ENCODE measurements at regions not wholly inside any gene's neighbourhood (a gene's known extent, or its start where the extent isn't known, plus 50 kb on each side); places are given as distances from the start of the nearest gene placed in this dataset.

DNA sequence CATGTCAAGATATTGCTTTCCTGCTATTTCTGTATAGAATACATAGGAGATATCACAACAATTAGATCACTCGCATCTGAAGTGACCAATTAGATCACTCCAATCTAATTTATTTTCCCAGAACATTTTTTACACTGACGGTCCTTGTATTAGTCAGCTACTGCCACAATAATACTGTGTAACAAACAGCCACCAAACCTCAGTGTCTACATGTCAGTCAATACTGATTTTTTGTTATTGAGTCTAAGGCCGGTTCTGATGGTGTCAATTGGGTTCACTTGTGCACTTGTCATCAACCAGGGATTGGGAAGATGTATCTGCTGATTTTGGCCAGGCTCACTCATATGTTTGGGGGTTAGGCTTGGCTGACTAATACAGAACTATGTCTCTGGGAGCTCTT, 275.9 kb upstream of the NFE2L3 start:
- FAIRE-seq (no peak), DNase-seq (ENCODE audit: low spot score) (no peak)

DNA sequence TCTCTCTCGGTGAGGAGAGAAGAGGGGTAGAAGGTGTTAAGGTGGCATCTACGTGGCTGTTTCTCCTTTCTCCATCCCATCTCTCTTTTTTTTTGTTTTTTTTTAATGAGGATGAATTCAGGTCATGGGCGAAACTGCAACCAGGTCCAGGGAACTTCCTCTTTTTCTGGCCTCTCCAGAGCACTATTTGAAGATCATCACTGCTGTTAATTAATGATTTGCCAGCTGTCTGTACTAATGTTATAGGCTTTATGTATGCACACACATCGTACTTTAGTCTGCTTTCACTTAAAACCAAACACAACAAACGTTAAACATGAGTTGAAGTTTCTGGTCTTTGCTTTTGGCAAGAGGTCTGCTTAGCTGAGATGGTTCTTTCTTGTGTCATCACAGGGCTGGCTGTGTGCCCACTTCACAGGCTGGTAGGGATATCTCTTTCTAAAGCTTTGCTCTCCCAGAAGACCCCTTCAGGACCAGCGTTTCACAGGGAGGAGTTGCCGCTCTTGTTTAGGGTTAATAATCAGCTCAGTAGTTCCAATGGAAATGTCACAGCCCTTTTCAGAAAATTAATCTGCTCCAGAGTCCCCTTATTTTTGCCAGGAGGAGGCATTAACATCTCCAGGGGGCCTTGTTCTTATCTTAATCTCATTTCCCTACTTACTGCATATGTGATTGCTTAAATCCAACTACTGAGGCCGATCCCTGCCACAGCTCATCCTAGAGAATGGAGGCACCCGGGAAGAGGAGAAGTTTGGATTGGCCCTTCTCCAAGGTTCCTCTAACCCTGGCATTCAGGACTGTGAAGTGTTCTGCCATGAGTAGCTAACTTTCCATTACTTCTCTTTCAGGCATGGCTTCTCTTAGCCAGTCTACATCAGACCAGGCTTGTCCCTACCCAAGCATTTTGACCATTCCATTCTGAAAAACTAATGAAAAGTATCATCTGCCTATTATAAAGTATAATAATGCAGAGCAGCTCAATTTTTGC, 273.9 kb upstream of the NFE2L3 start:
- FAIRE-seq, result no peak

DNA sequence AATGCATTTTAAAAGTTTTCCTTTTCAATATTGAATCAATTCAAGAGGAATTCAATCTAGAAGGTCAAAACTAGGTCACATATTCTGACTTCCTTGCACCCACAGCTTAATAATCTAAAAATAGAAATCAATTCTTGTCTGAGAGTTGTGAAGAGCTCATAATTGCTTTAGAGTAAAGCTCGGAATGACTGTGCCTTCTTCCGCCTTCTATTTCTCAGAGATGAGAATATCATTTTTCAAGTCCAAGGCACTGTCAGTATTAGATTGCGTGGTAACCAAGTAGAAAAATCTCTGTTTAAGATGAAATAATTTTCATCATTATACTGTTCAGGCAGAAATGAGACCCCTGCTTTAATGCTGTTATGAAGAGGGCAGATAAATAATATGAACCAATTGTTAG, 272.2 kb upstream of the NFE2L3 start:
- DNase-seq (ENCODE audit: low spot score), result no peak
- no peak for FAIRE-seq

More for the DNA sequence above, 273.9 kb upstream of the NFE2L3 start:
- DNase-seq (ENCODE audit: low spot score), result no peak

DNA sequence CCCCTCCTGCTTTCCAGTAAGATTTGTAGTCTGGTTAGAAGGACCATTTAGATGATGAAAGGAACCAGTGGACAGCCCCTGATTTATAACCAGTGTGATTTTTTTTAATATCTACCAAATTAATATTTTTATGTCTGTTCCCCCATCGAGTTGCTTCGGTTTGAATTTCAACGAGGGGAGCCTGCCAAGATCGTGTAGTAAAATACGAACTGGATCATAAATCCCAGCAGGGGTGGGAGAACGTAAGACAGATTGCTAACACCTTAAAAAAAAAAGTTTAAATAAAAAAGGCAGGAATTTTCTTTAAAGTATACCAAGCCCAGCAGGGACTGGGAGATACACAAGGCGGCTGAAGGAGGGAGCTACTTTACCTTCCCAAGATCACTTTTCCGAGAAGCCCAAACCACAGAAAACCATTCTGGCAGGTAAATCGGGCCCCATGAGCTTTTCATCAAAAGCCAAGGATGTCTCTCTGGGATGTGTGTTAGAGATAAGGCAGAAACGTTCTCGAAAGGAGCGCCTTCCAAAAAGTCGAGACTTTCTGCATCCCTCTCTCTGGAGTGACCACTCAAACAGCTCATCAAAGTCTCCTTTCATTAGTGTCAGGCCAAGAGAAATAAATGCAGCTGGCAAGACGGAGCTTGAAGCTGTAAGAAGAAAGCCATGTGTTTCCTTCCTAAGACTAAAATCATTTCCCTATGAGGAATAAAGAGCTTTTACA, 270.5 kb upstream of the NFE2L3 start:
- FAIRE-seq, result no peak
- DNase-seq (ENCODE audit: low spot score), result no peak

DNA sequence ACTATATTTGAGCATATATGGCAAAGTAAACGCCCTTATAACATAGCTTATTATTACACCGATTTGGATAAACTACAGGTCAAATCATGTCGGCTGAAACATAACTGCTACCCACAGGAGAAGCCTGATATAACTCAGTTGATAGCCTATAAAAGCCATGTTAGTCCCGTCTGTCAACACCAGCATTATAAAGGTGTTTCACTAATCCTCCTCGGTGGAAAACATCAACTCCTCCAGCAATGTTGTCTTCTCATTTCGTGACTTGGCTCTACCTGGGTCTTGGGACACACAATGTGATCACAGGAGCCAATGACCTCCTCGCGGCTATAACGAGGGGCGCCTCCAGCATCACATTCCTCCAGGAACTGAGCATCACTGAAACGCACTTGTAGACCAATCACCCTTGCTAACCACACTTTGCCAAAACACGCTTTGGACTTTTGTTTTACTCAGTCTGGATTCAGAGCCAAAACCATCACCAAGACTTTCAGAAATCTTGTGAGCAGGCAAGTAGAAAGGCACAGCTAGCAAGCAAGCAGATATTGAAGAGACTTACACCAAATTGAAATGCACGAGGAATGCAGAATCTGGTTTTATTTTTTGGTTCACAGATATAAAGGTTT, 269.7 kb upstream of the NFE2L3 start:
- FAIRE-seq (no peak), DNase-seq (ENCODE audit: low spot score) (no peak)

DNA sequence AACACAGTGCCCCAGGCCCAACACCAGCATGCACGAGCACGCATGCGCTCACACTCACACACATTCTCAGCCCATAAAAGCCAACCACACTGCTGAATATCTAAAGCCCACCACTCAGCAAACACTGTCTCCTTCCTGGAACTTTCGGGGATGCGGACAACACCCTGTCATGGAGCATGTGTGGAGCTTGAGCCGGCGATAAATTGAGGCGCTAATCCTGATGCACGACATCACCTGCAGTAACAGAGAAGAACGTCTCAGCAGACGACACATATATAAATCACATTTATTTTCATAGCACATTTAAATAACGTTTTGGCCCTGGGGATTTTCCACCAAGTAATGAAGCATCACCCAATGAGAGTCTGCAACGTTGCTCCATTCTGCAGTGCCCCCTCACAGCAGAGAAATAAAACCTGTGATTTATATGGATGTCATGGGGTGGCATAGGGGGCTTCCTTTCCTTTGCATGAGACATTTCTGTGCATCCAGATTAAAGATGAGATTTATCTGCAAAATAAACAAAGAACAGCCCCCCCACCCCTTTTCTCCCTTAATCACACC, 267.7 kb upstream of the NFE2L3 start:
- FAIRE-seq (no peak), DNase-seq (ENCODE audit: low spot score) (no peak)

DNA sequence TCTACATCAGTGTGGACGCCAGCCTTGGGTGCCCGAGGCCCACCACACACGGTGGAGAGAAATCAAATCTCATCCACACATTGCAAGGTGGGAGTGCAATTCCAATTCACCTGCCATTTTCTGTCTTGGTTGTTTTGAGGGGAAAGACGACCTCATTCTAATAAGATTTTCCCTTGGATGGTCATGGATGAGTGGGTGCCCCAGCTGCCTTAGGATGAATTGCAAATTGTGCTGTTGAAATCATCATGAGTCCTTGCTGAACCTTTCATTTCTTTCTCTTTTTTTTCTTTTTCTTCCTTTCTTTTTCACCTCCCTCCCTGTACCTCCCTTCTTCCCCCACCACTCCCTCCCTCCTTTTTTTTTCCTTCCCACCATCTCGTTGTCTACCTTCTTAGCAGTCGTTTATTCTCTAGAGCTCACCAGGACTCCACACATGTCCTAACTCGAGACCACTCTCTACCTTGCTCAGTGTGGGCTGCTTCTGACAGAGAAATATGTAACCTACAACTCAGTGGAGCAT, 266.9 kb upstream of the NFE2L3 start:
- no peak for FAIRE-seq
- no peak for DNase-seq (ENCODE audit: low spot score)

DNA sequence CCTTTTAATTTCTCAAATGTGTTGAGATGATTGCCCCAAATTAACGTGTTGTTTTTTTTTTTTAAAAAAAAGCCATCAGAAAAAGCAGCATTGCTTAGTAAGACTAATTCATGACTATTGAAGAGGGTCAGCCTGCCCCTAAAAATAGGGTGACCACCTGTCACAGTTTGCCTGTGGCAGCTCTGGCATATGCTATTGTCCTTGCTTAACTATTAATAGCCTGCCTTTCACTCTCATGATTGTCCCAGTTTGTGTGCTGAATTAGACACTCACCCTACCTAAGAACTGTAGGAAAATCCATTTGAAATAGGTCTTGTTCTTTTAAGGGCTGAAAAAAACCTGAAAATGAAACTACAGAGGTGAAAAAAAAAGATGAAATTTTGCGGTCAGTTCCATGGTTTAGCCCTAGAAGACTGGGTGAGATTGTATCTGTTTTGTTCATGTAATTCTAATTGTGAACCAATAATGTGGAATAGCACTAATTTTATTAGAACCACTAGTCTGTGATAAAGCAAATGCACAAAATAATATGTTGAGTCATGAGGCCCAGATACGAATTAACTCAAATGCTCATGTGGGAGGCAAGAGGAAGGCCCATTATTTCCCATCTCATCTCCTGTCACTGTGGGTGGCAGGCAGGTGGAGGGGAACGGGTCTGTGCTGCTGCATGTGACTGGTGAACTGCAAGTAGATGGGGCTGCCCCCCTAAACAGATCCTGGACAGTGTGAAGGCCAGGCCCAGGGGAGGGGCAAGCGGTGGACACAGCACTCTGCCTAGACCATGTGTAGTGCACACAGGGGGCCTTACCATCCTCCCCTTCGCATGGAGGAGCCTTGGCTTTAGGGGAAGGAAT, 265.4 kb upstream of the NFE2L3 start:
- FAIRE-seq (no peak), DNase-seq (ENCODE audit: low spot score) (no peak)

DNA sequence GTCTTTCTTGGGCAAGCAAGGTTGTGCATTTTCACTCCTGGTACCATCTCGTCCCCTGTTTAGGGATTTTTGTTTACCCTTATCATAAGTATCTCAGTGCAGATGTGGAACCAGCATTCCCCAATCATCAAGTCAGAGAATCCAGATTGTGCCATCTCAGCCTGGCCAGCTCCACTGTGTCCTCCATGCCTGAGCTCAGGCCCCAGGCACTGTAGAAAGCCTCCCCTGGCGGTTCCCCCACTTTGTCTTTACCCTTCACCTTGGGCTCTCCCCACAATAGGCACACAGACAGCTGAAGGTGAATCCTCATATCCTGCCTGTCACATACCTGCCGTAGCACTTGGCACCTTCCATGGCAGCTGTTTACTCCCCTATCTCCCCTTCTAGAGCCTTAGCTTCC, 264.7 kb upstream of the NFE2L3 start:
- no peak for FAIRE-seq
- DNase-seq (ENCODE audit: low spot score), result no peak

DNA sequence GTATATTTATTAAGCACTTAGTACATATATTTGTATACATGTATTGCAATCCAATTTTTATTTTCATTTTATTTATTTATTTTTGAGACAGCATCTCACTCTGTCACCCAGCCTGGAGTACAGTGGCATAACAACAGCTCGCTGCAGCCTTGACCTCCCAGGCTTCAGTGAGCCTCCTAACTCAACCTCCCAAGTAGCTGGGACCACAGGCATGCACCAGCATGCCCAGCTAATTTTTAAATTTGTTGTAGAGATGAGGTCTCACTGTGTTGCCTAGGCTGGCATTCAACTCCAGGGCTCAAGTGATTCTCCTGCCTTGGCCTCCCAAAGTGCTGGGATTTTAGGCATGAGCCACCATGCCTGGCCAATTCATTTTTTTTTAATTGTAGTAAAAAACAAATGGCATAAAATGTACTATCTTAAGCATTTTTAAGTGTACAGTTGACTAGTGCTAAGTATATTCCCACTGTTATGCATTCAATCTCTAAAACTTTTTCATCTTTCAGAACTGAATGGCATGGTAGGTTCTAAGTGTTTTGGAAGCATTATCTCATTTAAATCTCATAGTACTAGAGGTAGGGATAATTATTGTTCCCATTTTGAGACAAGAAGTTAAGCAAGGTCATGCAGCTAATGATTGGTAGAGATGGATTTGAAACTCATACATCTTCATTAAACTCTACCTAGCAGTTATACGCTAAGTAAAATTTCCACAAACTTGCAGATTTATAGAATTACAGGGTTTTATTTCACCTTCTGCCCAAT, 264.0 kb upstream of the NFE2L3 start:
- FAIRE-seq, result no peak
- DNase-seq (ENCODE audit: low spot score), result no peak

DNA sequence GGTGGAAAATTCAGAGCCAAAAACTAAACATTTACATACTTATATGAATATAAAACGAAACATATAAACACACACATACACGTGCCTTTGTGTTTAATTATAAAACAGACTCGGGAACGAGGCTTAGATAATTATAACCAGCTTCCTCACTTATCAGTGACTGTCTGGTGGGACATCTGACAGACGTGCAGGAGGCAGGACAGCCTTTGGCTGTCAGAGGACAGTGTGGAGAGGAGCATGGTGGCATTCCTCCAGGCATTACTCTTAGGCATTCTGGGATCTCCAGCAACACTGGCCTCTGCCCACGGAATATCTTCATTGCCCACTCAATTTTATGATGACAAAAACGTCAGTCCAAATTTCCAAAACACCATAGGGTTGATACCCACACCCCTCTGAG, 262.2 kb upstream of the NFE2L3 start:
- no peak for DNase-seq (ENCODE audit: low spot score)
- no peak for FAIRE-seq

DNA sequence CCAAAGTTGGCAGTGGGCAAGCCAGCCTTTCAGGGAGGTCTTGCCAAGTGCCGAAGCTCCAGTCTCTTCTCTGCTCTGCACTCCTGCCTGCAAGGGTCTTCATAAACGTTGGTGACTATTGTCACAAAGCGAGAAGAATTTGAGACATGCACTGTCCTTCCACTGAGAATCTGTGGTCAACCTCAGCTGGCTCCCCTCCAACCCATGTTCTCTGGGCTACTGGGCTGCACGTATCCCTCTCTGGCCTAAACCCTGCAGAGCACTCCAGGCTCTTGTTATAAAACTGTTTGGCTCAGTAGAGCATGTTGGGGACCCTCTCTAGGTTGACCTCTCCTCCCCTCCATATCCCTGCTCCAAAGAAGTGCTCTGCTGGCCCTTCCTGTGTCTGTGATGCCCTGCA, 260.4 kb upstream of the NFE2L3 start:
- DNase-seq (ENCODE audit: low spot score) (no peak), FAIRE-seq (no peak)

DNA sequence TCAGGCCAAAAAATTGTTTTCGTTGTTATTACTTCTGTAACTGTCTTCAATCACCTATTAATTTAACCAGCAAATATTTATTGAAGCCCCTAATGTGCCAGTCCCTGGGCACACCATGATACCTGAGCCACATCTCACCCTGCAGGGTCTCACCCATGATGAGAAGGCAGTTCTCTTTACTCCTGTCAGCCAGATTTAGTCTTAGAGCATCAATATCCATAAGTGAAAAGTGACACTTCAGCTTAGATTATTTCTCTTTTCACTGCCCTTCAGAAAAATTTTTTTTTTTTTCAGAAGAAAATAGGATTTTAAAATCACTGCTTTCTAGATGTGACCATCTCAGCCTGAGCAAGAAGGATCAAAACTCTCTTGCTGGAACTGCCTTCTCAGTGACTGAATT, 258.6 kb upstream of the NFE2L3 start:
- FAIRE-seq (no peak), DNase-seq (ENCODE audit: low spot score) (no peak)

DNA sequence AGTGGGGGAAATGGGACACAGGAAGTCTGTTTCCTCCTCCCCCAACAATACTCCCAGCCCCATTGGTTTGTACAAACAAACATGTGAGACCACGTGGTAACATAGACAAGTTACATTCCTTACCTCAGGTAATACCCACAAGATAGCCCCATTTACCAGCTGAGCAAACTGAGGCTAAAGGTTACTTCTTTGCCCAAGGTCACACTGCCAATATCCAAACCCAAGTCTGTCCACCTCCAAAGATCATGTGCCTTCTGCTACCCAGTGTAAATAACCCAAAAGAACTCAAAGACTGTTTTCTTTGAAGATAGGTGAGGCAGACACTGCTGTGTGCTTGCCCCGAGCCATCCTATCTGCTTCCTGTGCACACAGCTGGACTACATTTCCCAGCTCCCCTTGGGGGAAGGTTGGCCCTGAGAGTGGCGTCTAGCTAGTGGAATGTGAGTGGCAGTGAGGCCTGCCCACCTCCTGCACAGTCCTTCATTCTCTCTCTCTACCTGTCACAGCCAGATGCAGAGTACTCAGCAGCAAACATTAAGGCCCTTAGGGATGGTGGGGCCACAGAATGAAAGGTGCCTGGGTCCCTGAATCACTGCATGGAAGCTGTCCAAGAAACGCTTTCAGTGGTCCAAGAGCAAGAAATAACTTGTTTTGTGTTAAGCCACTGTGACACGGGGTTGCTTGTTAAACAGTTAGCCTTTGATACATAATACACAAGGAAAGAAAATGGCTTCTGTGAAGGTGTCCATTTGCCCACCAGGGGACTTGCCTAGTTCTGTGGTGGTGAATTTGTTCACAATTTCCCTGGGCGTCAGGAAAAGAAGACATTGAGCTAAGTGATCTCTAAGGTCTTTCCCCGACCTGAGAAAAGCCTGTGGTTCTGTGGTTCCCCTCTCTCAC, 257.7 kb upstream of the NFE2L3 start:
- DNase-seq (ENCODE audit: low spot score) (no peak), FAIRE-seq (no peak)

DNA sequence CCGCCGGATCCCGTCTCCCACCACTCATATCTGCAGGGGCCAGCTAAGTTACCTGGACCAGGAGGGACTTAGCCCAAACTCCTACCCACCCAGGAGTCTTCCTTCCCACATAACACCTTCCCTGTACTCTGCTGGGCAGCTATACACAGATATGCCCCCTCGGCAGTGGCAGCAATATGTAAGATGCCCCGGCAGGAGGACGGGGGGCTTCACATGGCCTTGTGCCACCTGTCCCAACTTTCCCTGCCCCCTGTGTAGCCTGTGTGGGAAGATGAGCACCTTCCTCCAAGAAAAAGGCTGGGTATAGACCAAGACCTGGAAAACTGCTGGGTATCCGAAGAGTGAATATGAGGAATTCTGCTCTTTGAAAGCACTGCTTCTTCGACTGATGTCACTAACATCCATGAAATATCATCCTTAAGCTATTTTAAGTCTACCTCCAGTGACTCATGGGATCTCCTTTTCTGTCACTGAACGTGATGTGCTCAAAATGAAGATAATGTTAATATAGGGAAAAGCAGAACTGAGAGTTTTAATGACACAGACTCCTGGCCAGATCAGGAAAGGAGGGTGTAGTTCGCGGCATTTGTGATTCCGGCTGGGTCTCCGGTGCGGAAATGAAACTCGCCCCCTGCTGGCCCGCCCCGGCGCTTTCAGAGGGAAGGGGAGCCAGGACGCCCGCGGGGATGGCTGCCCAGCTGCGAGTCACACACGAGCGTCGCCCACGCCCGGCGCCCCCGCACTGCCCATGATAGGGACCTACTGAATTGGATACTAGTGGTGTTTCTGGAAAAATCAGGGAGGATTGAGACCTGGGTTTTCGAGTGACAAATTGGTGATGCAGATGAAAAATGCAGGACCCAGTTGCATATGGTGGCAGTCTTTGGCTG, 256.9 kb upstream of the NFE2L3 start:
- DNase-seq (ENCODE audit: low spot score) (no peak), FAIRE-seq (no peak)

DNA sequence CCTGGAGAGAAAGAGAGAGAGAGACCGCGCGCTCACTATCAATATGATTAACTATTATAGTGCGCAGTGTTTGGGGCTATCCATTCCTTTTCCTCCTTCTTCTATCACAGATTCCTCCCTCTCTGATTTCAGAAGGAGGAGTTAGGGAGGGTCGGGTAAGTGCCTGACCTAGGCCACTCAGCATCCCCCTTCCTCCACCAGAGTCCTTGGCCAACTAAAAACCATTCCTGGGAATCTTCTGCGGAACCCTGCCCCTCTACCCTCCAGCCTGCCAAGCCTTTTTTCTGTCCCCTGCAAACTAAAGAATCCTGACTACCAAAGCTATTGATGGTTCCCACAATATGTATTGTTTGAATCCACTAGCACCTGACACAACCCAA, 256.2 kb upstream of the NFE2L3 start:
- DNase-seq (ENCODE audit: low spot score) (no peak), FAIRE-seq (no peak)

DNA sequence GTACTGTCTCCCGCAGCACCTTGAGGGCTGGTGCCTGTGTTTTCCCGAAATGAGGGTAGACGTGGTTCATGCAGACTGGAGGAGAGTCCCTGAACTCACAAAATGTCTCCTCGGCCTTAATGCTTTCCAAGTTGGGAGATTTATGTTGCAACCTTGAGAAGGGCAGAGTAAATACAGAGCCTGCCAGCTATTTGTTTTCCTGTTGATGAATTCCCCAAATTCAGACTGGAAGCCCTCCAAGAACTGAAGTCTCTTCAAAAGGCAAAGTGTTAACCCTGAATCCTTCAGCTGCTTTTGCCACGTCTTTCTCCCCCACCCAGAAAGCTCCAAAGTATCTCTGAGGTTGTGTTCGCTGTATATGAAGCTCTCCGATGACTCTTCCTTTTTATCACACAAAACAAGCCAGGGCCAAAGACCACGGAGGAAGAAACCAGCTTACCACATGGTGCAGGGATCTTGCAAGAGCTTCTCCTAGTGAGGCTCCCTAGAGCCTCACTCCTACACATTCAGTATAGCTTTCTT, 254.7 kb upstream of the NFE2L3 start:
- DNase-seq (ENCODE audit: low spot score), result no peak
- no peak for FAIRE-seq

DNA sequence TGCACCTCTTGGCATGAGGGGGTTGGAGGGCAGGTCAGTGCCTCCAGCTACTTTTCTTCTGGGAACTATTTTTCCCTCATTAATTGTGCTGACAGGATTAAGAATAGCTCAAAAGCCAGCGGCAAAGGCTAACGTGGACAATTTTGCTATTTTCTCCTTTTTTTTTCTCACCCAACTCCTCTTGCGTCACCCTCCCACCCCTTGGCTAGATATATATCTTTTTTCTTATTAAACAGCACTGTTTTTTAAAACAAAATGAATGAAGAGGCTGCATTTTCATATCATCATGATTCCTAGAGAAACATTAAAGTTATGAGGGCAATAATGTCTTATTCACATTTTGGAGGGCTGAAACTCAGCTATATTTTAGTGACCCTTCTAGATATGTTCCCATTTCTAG, 251.8 kb upstream of the NFE2L3 start:
- FAIRE-seq (no peak), DNase-seq (ENCODE audit: low spot score) (no peak)

Measured in RCC 7860 (cell line).